Mesenchymal stem cell (in vitro differentiated cells and primary cell): ENCODE measurements at regions not wholly inside any gene's neighbourhood (a gene's known extent, or its start where the extent isn't known, plus 50 kb on each side); places are given as distances from the start of the nearest gene placed in this dataset.

ENCODE experiments used
- DNase-seq: peaks from one replicate; pipeline ENCODE4 v3.0.0-alpha.2; 2013
- H2AFZ ChIP-seq: one replicate; pipeline ENCODE4 v1.6.1; 2013; ENCODE audit warnings: low read depth, mild to moderate bottlenecking, control low read depth, inconsistent platforms, low read length, moderate library complexity
- H2AK5ac ChIP-seq: 2 replicates; pipeline ENCODE4 v1.6.1; 2013; ENCODE audit warnings: low read length, moderate library complexity, mild to moderate bottlenecking, inconsistent platforms; ENCODE audit not compliant: severe bottlenecking
- H2BK120ac ChIP-seq: one replicate; pipeline ENCODE4 v1.6.1; 2013; ENCODE audit warnings: low read depth, mild to moderate bottlenecking, inconsistent platforms, low read length, moderate library complexity
- H2BK12ac ChIP-seq, 2 experiments: one replicate each; pipeline ENCODE4 v1.6.1; 2013; ENCODE audit warnings: inconsistent platforms in 2 of 2, low read length in 2 of 2, mild to moderate bottlenecking in 2 of 2, moderate library complexity in 2 of 2, control low read depth in 1 of 2
- H2BK15ac ChIP-seq: one replicate; pipeline ENCODE4 v1.6.1; 2013; ENCODE audit warnings: mild to moderate bottlenecking, low read depth, inconsistent platforms; ENCODE audit not compliant: poor library complexity, severe bottlenecking
- H2BK5ac ChIP-seq: 2 replicates; pipeline ENCODE4 v1.6.1; 2013; ENCODE audit warnings: low read depth, mild to moderate bottlenecking, low read length, control low read depth, inconsistent platforms; ENCODE audit not compliant: poor library complexity, severe bottlenecking
- H3K14ac ChIP-seq, 2 experiments: one replicate each; pipeline ENCODE4 v1.6.1; 2013; ENCODE audit warnings: inconsistent platforms in 2 of 2, low read length in 2 of 2, control low read depth in 1 of 2, mild to moderate bottlenecking in 1 of 2, moderate library complexity in 1 of 2
- H3K18ac ChIP-seq, 2 experiments: one replicate each; pipeline ENCODE4 v1.6.1; 2013; ENCODE audit warnings: inconsistent platforms in 2 of 2, low read length in 2 of 2, control low read depth in 1 of 2, low read depth in 1 of 2, mild to moderate bottlenecking in 1 of 2
- H3K23ac ChIP-seq, 2 experiments: one replicate each; pipeline ENCODE4 v1.6.1; 2013; ENCODE audit warnings: inconsistent platforms in 2 of 2, low read length in 2 of 2, mild to moderate bottlenecking in 2 of 2, moderate library complexity in 2 of 2, control low read depth in 1 of 2
- H3K27ac ChIP-seq: 2 replicates; pipeline ENCODE4 v1.5.1; 2013; ENCODE audit warnings: mild to moderate bottlenecking, moderate library complexity, low read length, control low read depth, inconsistent platforms; ENCODE audit not compliant: poor library complexity, severe bottlenecking
- H3K27me3 ChIP-seq, 2 experiments: 2 replicates each; pipeline versions ENCODE4 v1.6.1 to v1.7.0; 2013; ENCODE audit warnings: low read length in 2 of 2, mild to moderate bottlenecking in 2 of 2, moderate library complexity in 2 of 2, control low read depth in 1 of 2, inconsistent platforms in 1 of 2; ENCODE audit not compliant: control insufficient read depth in 1 of 2, insufficient read depth in 1 of 2
- H3K36me3 ChIP-seq, 2 experiments: 2 replicates each; pipeline versions ENCODE4 v1.6.1 to v1.7.0; 2013; ENCODE audit warnings: low read length in 2 of 2, control low read depth in 1 of 2, inconsistent platforms in 1 of 2, low read depth in 1 of 2, mild to moderate bottlenecking in 1 of 2; ENCODE audit not compliant: insufficient read depth in 2 of 2, control insufficient read depth in 1 of 2
- H3K4ac ChIP-seq, 2 experiments: one replicate each; pipeline ENCODE4 v1.6.1; 2013; ENCODE audit warnings: inconsistent platforms in 2 of 2, low read length in 2 of 2, mild to moderate bottlenecking in 2 of 2, moderate library complexity in 2 of 2, control low read depth in 1 of 2, low read depth in 1 of 2
- H3K4me1 ChIP-seq: 2 replicates; pipeline ENCODE4 v1.6.1; 2013; ENCODE audit warnings: low read depth, low read length, control low read depth; ENCODE audit not compliant: control insufficient read depth, insufficient read depth
- H3K4me2 ChIP-seq: 2 replicates; pipeline ENCODE4 v1.6.1; 2013; ENCODE audit warnings: low read length, mild to moderate bottlenecking, inconsistent platforms; ENCODE audit not compliant: poor library complexity, severe bottlenecking
- H3K4me3 ChIP-seq, 2 experiments: 2 replicates each; pipeline versions ENCODE4 v1.5.1 to v1.7.0; 2013; ENCODE audit warnings: low read length in 2 of 2, mild to moderate bottlenecking in 2 of 2, control low read depth in 1 of 2, low read depth in 1 of 2; ENCODE audit not compliant: insufficient read depth in 1 of 2
- H3K79me1 ChIP-seq: replicated peaks from 2 replicates; pipeline ENCODE4 v1.6.1; 2013; ENCODE audit warnings: mild to moderate bottlenecking, control low read depth, low read length, inconsistent platforms; ENCODE audit not compliant: poor library complexity, severe bottlenecking
- H3K9ac ChIP-seq: 2 replicates; pipeline ENCODE4 v1.7.0; 2013; ENCODE audit warnings: mild to moderate bottlenecking, low read length, moderate library complexity
- H3K9me3 ChIP-seq: 2 replicates; pipeline ENCODE4 v1.7.0; 2013; ENCODE audit warnings: mild to moderate bottlenecking, low read length; ENCODE audit not compliant: control insufficient read depth
- H4K8ac ChIP-seq: one replicate; pipeline ENCODE4 v1.6.1; 2013; ENCODE audit warnings: inconsistent platforms, mild to moderate bottlenecking, low read length, moderate library complexity
- H4K91ac ChIP-seq: one replicate; pipeline ENCODE4 v1.6.1; 2013; ENCODE audit warnings: mild to moderate bottlenecking, low read length, inconsistent platforms
- WGBS: methylation state at CpG from one replicate; pipeline ENCODE4 v1.1.7; 2013; ENCODE audit warnings: mixed read lengths; 5-methylcytosine and 5-hydroxymethylcytosine counted together

DNA sequence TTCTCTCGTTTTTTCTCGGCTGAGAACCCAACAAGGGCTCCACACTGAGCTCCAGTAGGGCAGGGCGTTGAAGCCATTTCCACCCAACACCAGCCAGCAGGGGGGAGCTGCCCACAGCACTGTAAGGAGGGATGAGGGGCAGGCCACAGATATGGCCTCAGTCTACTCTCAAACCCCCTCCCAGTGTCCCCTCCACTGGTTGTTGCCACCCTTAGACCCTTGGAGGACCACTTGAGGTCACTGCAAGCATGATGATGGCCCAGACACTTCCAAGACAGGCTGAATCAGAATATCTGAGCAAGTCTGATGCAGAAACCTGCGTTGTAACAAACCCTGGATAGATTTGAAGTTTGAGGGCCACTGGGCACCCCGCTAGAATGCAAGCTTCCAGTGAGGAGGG is 217.0 kb upstream of the CST7 start:
- Histone ChIP-seq H2AFZ (no peak overlapping the region), H3K9ac (no peak overlapping the region), H3K27me3 (peaks cover 0 to 5% of the 10 kb centered on the region in 2 experiments), H3K18ac (no peak overlapping the region), H3K36me3 (peaks cover 0 to 3% of the 10 kb centered on the region in 2 experiments), H2BK15ac (no peak overlapping the region), H3K9me3 (no peaks in the 10 kb centered on the region), H3K79me1 (no peaks in the 10 kb centered on the region), H4K8ac (no peak overlapping the region), H3K14ac (no peak overlapping the region), H2BK120ac (no peak overlapping the region), H2AK5ac (no peak overlapping the region), H3K23ac (no peak overlapping the region), H3K4me1 (peaks cover 9% of the 10 kb centered on the region), H3K4me3 (no peak overlapping the region), H4K91ac (no peak overlapping the region), H2BK5ac (no peak overlapping the region), H2BK12ac (no peak overlapping the region), H3K4me2 (no peak overlapping the region), H3K4ac (no peak overlapping the region), H3K27ac (no peak overlapping the region)
- DNase-seq = no peak
- WGBS = 53% methylated on average over 5 of the region's 5 CpGs

DNA sequence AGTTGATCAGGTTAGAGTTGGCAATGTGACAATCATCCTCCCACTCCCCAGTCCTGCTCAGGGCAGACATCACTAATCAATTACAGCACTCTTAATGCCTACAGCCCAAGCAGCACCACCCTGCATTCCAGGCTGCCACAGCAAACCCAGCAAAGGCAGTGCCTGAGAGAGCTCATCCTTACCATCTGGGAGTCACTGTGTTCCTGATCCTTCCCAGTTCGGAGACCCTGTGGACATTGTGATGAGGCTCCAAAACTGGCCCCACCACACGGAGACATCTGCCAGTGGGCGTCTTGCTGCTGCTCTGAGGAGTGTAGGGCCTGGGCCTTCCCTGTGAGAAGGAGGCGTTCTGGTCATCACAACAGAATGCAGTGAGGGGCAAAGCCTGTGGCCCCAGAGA is 216.5 kb upstream of the CST7 start:
- H3K4me3 ChIP-seq = no peak overlapping the region
- H4K91ac ChIP-seq = no peak overlapping the region
- H2BK15ac ChIP-seq = no peak overlapping the region
- H3K27me3 ChIP-seq = peaks cover 1 to 9% of the 10 kb centered on the region in 2 experiments
- no peak overlapping the region for H3K4me2 ChIP-seq
- 84% methylated on average over 4 of the region's 4 CpGs for WGBS
- no peaks in the 10 kb centered on the region for H3K9me3 ChIP-seq
- no peak overlapping the region for H4K8ac ChIP-seq
- no peak overlapping the region for H3K27ac ChIP-seq
- DNase-seq = no peak
- no peak overlapping the region for H3K23ac ChIP-seq
- H2BK120ac ChIP-seq = no peak overlapping the region
- H3K18ac ChIP-seq = no peak overlapping the region
- no peak overlapping the region for H3K14ac ChIP-seq
- H2AK5ac ChIP-seq = no peak overlapping the region
- no peak overlapping the region for H3K4ac ChIP-seq
- no peak overlapping the region for H3K9ac ChIP-seq
- H3K36me3 ChIP-seq = peaks cover 0 to 3% of the 10 kb centered on the region in 2 experiments
- H2BK12ac ChIP-seq = no peak overlapping the region
- no peak overlapping the region for H2BK5ac ChIP-seq
- H3K4me1 ChIP-seq = peaks cover 9% of the 10 kb centered on the region
- H3K79me1 ChIP-seq = no peaks in the 10 kb centered on the region
- H2AFZ ChIP-seq = no peak overlapping the region

DNA sequence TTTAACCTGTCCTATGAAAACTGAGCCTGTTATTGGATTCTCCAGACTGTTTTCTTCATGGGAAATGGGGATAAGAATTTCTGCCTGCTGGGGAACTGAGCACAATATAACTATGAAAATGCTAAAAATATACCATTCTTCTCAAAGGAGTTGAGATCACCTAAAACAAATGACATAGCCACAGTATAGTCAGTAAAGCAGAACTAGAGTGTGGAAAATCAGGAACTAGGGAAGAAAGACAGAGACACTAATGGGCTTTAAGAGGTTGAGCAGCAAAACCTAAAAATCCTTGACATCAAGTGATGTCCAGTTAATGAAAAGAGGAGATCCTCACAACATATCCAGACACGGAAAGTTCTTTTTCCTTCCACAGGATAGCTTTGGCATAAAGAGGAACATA is 215.7 kb upstream of the CST7 start:
- no peak overlapping the region for H3K4ac ChIP-seq
- no peak overlapping the region for H4K8ac ChIP-seq
- H3K9ac ChIP-seq = no peak overlapping the region
- peaks cover 0 to 3% of the 10 kb centered on the region in 2 experiments for H3K36me3 ChIP-seq
- no peak overlapping the region for H3K27ac ChIP-seq
- H2BK120ac ChIP-seq = no peak overlapping the region
- peaks cover 8 to 13% of the 10 kb centered on the region in 2 experiments for H3K27me3 ChIP-seq
- H3K4me2 ChIP-seq = no peak overlapping the region
- no peaks in the 10 kb centered on the region for H3K9me3 ChIP-seq
- no peak overlapping the region for H2BK5ac ChIP-seq
- no peak overlapping the region for H3K23ac ChIP-seq
- no peak overlapping the region for H2AFZ ChIP-seq
- no peak overlapping the region for H3K14ac ChIP-seq
- no peak overlapping the region for H2AK5ac ChIP-seq
- no peak overlapping the region for H3K4me3 ChIP-seq
- H4K91ac ChIP-seq = no peak overlapping the region
- H3K79me1 ChIP-seq = no peaks in the 10 kb centered on the region
- DNase-seq = no peak
- no peak overlapping the region for H2BK15ac ChIP-seq
- H3K4me1 ChIP-seq = peaks cover 11% of the 10 kb centered on the region
- H3K18ac ChIP-seq = no peak overlapping the region
- WGBS = 100% methylated on average over 1 of the region's 1 CpG
- H2BK12ac ChIP-seq = no peak overlapping the region

DNA sequence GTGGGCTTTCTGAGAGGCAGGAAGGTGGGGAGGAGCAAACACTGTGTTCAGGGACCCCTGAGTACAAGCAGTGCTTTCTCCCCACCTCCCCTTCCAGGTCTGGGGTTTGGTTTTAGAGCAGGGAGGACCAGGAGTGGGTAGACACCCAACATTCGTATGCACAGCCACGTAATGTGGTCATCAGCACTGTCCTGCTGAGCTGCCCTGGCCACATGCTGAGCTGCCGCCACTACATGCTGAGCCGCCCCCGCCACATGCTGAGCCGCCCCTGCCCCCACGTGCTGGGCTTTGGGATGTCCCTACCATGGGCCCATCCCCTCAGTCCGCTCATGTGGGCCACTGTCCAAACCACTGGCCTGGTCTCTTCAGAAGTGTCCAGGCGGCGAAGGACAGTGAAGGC is 214.9 kb upstream of the CST7 start:
- H2AK5ac ChIP-seq = no peak overlapping the region
- no peak overlapping the region for H3K23ac ChIP-seq
- no peak overlapping the region for H2BK5ac ChIP-seq
- peaks cover 14% of the 10 kb centered on the region for H3K4me1 ChIP-seq
- no peaks in the 10 kb centered on the region for H3K9me3 ChIP-seq
- H2BK12ac ChIP-seq = no peak overlapping the region
- H3K27ac ChIP-seq = no peak overlapping the region
- H4K91ac ChIP-seq = no peak overlapping the region
- H2BK15ac ChIP-seq = no peak overlapping the region
- DNase-seq = no peak
- H3K4me3 ChIP-seq = no peak overlapping the region
- no peak overlapping the region for H2AFZ ChIP-seq
- no peak overlapping the region for H4K8ac ChIP-seq
- 89% methylated on average over 10 of the region's 10 CpGs for WGBS
- no peak overlapping the region for H3K9ac ChIP-seq
- H3K27me3 ChIP-seq = peaks cover 8 to 13% of the 10 kb centered on the region in 2 experiments
- H3K79me1 ChIP-seq = no peaks in the 10 kb centered on the region
- no peak overlapping the region for H3K14ac ChIP-seq
- no peak overlapping the region for H3K4me2 ChIP-seq
- no peak overlapping the region for H2BK120ac ChIP-seq
- peaks cover 0 to 3% of the 10 kb centered on the region in 2 experiments for H3K36me3 ChIP-seq
- H3K4ac ChIP-seq = no peak overlapping the region
- no peak overlapping the region for H3K18ac ChIP-seq
